NCI-H1092 (cell line): ENCODE measurements at regions not wholly inside any gene's neighbourhood (a gene's known extent, or its start where the extent isn't known, plus 50 kb on each side); places are given as distances from the start of the nearest gene placed in this dataset.
"Not testable (repeated sequence)": the region's sequence is repeated elsewhere in the genome, so short reads cannot be mapped to it uniquely, and the experiment has no call there.

Source experiments
- DNase-seq: peaks from one replicate; lab custom pipeline; 2025; lab: John Stamatoyannopoulos, UW

GRCh38 chr3:38964646-38965045 lies 87.1 kb downstream of the SCN11A start:
- DNase-seq: no peak

- no peak for DNase-seq
These were observed 87.5 kb downstream of the SCN11A start for GRCh38 chr3:38964204-38964603.

GRCh38 chr3:38960953-38961622 lies 90.7 kb downstream of the SCN11A start:
- peak; percentile 20 for DNase-seq

- no peak for DNase-seq
These were observed 91.6 kb downstream of the SCN11A start for GRCh38 chr3:38960042-38960622.

- no peak for DNase-seq
These were observed 93.6 kb downstream of the SCN11A start for GRCh38 chr3:38958026-38958720.

- no peak for DNase-seq
These were observed 94.4 kb downstream of the SCN11A start for GRCh38 chr3:38957296-38957695.

GRCh38 chr3:38952721-38953120 lies 99.0 kb downstream of the SCN11A start:
- DNase-seq: no peak

GRCh38 chr3:38951167-38951566 lies 100.6 kb downstream of the SCN11A start:
- DNase-seq: not testable (repeated sequence)

GRCh38 chr3:38950581-38950980 lies 101.2 kb downstream of the SCN11A start:
- DNase-seq: no peak

- DNase-seq: no peak
These were observed 101.8 kb downstream of the SCN11A start for GRCh38 chr3:38949994-38950393.

- no peak for DNase-seq
These were observed 111.3 kb downstream of the SCN11A start for GRCh38 chr3:38940394-38940793.

- DNase-seq: no peak
These were observed 109.3 kb upstream of the SCN10A start for GRCh38 chr3:38925351-38925750.

GRCh38 chr3:38916706-38917105 lies 100.7 kb upstream of the SCN10A start:
- no peak for DNase-seq

- DNase-seq: no peak
These were observed 91.4 kb upstream of the SCN10A start for GRCh38 chr3:38907426-38907825.

GRCh38 chr3:38890426-38890825 lies 74.4 kb upstream of the SCN10A start:
- no peak for DNase-seq

GRCh38 chr3:38878646-38879045 lies 62.6 kb upstream of the SCN10A start:
- DNase-seq: no peak
